ENCODE measurements at regions not wholly inside any gene's neighbourhood (a gene's known extent, or its start where the extent isn't known, plus 50 kb on each side); places are given as distances from the start of the nearest gene placed in this dataset.
"Not testable (repeated sequence)": the region's sequence is repeated elsewhere in the genome, so short reads cannot be mapped to it uniquely, and the experiment has no call there.

- FAIRE-seq, result no peak
These were observed 566.1 kb upstream of the MIS18BP1 start for GRCh38 chr14:45819107-45819506.

DNA sequence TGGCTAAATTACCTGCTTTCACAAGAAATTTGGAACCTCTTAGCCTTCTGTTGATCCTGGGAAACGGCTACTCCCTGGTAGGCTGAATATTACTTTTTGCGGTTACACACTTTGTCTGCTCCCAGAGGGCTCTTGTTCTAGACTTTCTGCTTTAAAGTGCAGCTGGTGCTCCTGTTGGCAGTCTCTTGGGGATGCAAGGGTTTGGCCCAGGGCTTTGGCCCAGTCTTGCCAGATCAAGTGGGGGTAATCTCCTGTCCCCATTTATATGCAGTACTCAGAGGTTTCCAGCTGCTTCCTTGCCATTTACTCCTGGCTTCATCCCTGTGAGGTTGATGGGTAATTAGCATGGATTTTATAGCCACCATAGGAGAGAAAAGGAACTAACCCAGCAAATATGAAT, 558.2 kb upstream of the MIS18BP1 start:
- FAIRE-seq, result no peak

DNA sequence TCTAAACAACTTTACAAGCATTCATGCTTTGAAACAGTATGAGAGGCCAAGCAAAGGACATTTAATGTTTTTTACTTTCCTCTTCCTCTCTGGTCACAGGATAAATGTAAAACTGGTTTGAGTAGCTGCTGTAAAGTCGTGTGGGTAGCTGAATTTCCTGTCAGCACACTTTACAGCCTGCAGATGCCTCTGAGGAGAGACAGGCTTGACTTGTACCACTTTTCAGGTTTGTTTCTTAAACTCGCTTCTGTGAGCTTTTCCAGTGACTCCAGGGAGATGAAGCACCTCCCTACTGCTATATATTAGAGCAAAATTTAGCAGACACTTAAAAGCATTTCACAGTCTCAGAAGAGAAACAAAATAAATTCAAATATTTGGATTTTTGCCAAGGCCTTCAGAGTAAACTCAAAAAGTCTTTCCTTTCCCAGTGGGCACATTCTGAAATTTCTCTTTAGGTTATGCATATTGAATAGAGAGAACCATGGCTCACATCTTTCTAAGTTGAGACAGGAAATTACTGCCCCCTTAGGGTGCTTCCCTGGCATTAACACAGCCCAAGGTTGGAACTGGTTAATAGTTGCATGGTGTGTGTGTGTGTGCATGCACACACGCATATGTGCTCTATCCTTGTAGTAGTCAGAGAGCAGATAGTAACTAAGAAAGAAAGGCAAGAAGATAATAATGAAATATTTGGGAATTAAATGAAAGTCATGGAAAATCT, 557.3 kb upstream of the MIS18BP1 start:
- FAIRE-seq, result no peak

- FAIRE-seq, result no peak
These were observed 554.3 kb upstream of the MIS18BP1 start for GRCh38 chr14:45807178-45807899.

DNA sequence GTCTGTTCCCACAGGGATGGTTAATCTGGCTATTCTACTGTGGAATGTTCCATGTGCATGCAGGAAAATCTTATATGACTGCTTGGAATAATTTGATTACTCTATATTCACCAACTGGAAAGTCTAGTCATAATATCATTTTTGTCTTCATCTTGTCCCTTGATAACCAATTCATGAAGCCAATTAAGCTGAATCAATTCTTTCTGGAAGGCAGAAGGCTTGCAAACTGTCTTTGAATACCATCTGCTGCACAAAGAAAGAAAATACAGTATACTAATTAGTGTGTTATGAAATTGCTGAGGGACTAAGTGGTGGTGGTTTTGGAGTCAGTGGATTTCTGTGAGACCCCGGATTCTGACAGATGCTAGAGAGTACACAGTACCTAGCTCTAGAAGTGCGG, 546.5 kb upstream of the MIS18BP1 start:
- no peak for FAIRE-seq

DNA sequence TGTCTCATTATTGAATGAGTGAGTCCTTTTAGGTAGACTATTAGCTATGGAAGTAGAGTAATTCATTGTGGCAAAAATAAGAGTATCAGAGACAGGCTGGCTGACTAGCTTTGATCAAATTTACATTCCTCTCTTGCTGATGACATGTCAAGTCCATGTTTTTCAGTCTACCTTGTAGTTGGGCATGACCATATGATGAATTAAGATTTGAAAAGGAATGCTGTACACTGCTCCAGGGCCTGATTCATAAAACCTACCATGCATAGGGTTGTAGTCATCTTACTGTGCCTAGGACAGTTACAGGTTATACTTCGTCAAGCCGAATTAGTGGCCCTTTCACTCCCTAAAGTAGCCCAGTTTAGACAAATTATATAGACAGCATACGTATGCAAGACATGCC, 545.7 kb upstream of the MIS18BP1 start:
- no peak for FAIRE-seq

- FAIRE-seq, result not testable (repeated sequence)
These were observed 543.0 kb upstream of the MIS18BP1 start for GRCh38 chr14:45796006-45796405.

DNA sequence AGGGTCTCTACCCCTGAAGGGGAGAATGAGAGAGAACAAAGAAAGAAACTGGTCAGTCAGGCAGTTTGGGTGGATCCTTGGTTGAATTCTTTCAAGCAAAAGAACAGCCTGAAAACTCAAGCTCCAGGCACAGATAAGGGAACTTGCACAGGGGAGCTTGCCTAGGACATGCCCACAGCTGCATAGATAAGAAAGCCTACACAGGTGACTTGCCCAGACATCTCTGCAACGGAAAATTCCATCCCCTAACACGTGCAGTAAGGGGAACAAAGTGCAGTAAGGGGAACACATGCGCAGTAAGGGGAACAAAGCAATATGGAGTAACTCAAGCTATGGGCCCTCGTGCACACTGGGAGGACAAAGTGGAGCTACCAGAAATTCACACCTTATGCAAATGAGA, 540.1 kb upstream of the MIS18BP1 start:
- no peak for FAIRE-seq

- no peak for FAIRE-seq
These were observed 537.3 kb upstream of the MIS18BP1 start for GRCh38 chr14:45790293-45790692.

DNA sequence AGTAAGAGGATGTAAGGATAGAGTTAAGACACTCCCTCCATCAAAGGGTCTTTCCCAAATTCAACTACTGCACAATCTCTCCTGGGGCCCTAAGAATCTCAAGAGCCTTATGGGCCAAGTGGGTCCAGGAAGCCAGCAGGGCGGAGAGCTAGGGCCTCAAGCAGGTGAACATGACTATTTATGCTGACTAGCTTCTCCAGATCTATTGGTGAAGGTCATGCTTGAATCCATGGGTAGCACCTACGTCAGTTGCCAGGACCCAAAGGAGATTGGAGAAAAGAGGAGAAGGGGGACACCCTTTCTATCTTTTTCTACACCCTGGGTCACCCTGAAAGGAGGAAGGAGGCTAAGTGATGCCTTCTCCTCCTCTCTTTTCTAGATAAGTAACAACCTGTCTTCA, 534.2 kb upstream of the MIS18BP1 start:
- FAIRE-seq, result no peak

DNA sequence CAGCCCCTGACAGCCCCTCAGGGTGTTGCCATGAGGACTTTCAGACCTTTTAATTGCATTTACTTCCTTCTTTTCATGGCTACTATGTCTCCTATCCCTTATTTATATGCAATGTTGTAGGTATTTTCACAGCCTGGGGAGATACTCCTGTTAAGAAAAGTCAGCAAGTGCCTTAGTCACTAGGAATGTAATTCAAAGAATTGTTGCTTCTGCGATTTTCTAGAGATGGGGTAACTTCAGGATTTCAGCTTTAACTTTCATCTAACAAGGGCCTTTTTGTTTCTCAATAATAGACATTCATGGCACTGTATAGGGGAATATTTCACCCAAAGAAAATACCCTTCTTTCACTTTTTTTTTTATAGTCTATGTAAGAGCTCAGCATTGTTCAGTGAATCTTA, 533.3 kb upstream of the MIS18BP1 start:
- FAIRE-seq, result no peak

- FAIRE-seq, result no peak
These were observed 532.2 kb upstream of the MIS18BP1 start for GRCh38 chr14:45785240-45785639.

- FAIRE-seq, result no peak
These were observed 513.2 kb upstream of the MIS18BP1 start for GRCh38 chr14:45766247-45766646.

GRCh38 chr14:45757655-45758054, 504.7 kb upstream of the MIS18BP1 start:
- FAIRE-seq, result no peak

DNA sequence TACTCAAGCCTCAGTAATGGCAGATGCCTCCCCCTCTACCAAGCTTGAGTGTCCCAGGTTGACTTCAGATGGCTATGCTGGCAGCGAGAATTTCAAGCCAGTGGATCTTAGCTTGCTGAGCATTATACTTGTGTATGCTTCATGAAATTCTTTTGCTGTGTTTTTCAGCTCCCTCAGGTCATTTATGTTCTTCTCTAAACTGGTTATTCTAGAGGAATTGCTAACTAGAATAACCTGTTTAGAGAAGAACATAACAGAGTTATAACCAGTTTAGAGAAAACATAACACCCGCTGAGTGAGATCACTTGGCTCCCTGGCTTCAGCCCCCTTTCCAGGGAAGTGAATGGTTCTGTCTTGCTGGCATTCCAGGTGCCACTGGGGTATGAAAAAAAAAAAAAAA, 503.4 kb upstream of the MIS18BP1 start:
- not testable (repeated sequence) for FAIRE-seq

GRCh38 chr14:45743884-45744283, 490.9 kb upstream of the MIS18BP1 start:
- FAIRE-seq, result no peak

DNA sequence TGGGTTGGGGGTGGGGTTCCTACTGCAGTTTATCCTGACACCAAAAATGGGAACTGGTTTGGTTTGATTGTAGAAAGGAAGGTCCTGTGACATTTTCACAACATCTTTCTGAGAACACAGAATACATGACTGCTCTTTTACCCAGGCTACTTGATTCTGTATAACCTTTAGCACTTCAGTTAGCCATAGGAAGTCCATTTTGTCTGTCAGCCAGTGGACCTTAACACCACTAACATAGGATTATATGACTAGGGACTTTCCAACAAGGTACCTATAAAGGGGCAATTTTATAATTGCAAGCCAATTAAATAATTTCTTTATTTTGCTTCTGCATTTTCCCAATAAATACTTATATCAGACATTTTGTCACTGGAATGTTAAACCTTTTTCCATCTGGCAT, 489.2 kb upstream of the MIS18BP1 start:
- no peak for FAIRE-seq

DNA sequence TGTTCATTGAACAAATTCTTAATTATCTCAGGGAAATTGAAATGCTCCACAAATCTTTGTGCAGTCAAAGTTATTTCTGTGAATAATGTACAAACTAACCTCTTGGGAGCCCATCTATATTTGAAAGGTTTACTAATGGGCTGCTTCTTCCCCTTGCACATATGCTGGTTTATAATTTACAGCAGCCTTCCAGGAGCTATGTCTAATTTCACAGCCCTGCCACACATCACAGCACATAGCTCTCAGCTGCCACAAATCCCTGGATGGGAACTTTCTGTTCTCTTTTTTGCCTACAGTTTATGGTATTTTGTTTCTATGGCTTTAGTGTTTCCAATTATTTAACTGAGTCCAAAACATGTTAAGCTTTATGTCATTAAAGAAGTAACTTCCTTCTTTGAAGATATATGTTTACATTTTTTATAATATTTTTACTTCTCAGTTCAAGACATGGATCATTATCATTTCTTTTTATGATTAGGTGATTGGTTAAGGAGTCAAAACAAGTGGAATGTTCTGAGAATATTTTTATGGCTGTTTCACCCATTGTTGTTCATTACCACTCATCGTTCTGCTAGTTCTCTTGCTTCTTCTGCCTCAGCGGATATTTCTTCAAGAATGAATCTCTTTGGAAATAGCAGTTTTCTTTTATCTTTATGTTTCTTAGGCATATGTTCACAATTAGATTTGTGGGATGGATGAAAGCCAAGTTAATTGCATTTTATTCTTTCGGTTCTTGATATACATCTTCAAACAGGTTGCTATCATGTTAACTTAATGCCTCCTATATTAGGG, 475.6 kb upstream of the MIS18BP1 start:
- no peak for FAIRE-seq

- no peak for FAIRE-seq
These were observed 474.1 kb upstream of the MIS18BP1 start for GRCh38 chr14:45727133-45727532.

- FAIRE-seq, result no peak
These were observed 468.5 kb upstream of the MIS18BP1 start for GRCh38 chr14:45721472-45721871.

GRCh38 chr14:45716572-45716971, 463.6 kb upstream of the MIS18BP1 start:
- no peak for FAIRE-seq

DNA sequence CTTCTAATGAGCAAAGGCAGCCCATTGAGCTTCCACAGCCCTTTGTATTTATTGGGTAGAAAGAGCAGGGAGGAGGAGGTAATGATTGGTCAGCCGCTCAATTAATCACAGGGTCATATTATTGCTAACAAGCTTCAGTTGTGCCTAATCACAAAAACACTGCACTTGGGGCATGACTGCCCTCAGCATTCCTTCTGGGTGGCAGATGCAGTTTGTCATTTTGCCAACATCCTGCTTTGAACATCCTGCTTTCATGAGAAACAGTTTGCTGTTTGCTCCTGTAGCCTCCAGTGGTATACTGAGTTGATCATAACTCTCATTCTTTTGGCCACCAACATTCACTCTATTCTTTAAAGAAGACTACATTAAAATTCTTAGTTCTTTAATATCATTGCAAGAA, 462.9 kb upstream of the MIS18BP1 start:
- no peak for FAIRE-seq

DNA sequence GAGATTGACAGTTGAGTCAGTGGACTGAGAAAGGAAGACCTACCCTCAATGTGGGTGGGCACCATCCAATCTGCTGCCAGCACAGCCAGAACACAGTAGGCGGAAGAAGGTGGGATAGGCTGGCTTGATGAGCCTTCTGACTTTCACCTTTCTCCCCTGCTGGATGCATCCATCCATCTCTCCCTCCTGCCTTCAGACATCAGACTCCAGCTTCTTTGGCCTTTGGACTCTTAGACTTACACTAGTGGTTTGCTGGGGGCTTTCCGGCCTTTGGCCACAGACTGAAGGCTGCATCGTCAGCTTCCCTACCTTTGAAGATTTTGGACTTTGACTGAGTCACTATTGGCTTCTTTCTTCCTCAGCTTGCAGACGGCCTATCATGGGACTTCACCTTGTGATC, 456.5 kb upstream of the MIS18BP1 start:
- no peak for FAIRE-seq

Measured in islet of Langerhans (tissue), 1 donor.